ENCODE measurements at regions not wholly inside any gene's neighbourhood (a gene's known extent, or its start where the extent isn't known, plus 50 kb on each side); places are given as distances from the start of the nearest gene placed in this dataset.
"Not testable (repeated sequence)": the region's sequence is repeated elsewhere in the genome, so short reads cannot be mapped to it uniquely, and the experiment has no call there.

GRCh38 chr16:29303520-29303919 is 103.0 kb downstream of the NPIPB11 start:
- Histone ChIP-seq H3K27ac (no peak overlapping the region), H3K36me3 (no peaks in the 10 kb centered on the region), H3K9me3 (no peaks in the 10 kb centered on the region), H3K27me3 (no peaks in the 10 kb centered on the region), H3K4me3 (no peak overlapping the region), H3K4me1 (peaks cover 0 to 7% (median 2%) of the 10 kb centered on the region in 4 donors)
- WGBS, 2 donors: 88 to 100% methylated on average over 5 of the region's 5 CpGs
- DNase-seq (no peak), ATAC-seq (ENCODE audit: low FRiP score in 2 of 2) (no peak)
- TF ChIP-seq CTCF (IDR thresholded peaks at IDR 0.05): no peak
- TF ChIP-seq POLR2AphosphoS5 (IDR thresholded peaks at IDR 0.05): no peak
- TF ChIP-seq POLR2A (IDR thresholded peaks at IDR 0.05): no peak
- TF ChIP-seq EP300 (IDR thresholded peaks at IDR 0.05): no peak

- no peaks in the 10 kb centered on the region for H3K9me3 ChIP-seq
- 94 to 98% methylated on average over 10 to 12 of the region's 13 CpGs for WGBS, 2 donors
- TF ChIP-seq POLR2A (IDR thresholded peaks at IDR 0.05) (no peak), CTCF (IDR thresholded peaks at IDR 0.05) (no peak), EP300 (IDR thresholded peaks at IDR 0.05) (no peak), POLR2AphosphoS5 (IDR thresholded peaks at IDR 0.05) (no peak)
- no peaks in the 10 kb centered on the region for H3K36me3 ChIP-seq
- peaks cover 0 to 7% (median 2%) of the 10 kb centered on the region in 4 donors for H3K4me1 ChIP-seq
- DNase-seq: no peak
- ATAC-seq (ENCODE audit: low FRiP score in 2 of 2): no peak
- no peak overlapping the region for H3K4me3 ChIP-seq
- no peak overlapping the region for H3K27ac ChIP-seq
- H3K27me3 ChIP-seq: no peaks in the 10 kb centered on the region
Observed at GRCh38 chr16:29302976-29303375, 103.5 kb downstream of the NPIPB11 start.

GRCh38 chr16:29302433-29302832 is 104.1 kb downstream of the NPIPB11 start:
- H3K4me1 ChIP-seq; H3K4me3 ChIP-seq; H3K27me3 ChIP-seq; H3K9me3 ChIP-seq; ATAC-seq (ENCODE audit: low FRiP score in 2 of 2); H3K27ac ChIP-seq; DNase-seq; H3K36me3 ChIP-seq: not testable (repeated sequence)
- WGBS, 2 donors: 96 to 98% methylated on average over 18 to 20 of the region's 20 CpGs

- H3K4me3 ChIP-seq; ATAC-seq (ENCODE audit: low FRiP score in 2 of 2): not testable (repeated sequence)
Observed at GRCh38 chr16:29301662-29302285, 104.7 kb downstream of the NPIPB11 start.

GRCh38 chr16:29300541-29301535 is 105.7 kb downstream of the NPIPB11 start:
- WGBS, 2 donors: 71% methylated on average over 25 to 26 of the region's 29 CpGs
- not testable (repeated sequence) for H3K4me1 ChIP-seq, H3K27me3 ChIP-seq, H3K4me3 ChIP-seq, H3K36me3 ChIP-seq, H3K9me3 ChIP-seq
- ATAC-seq (ENCODE audit: low FRiP score in 2 of 2) (peak in 1 of 2 donors; percentile 16), DNase-seq (peak in 1 of 2 donors; percentile 44)
- H3K27ac ChIP-seq: peak overlapping the region in 2 of 4 donors; percentile 30 to 52

More at GRCh38 chr16:29301662-29302285, 104.7 kb downstream of the NPIPB11 start:
- 85% methylated on average over 9 to 15 of the region's 15 CpGs for WGBS, 2 donors
- not testable (repeated sequence) for H3K4me1 ChIP-seq, H3K36me3 ChIP-seq, H3K9me3 ChIP-seq, H3K27me3 ChIP-seq, H3K27ac ChIP-seq
- peak in 1 of 2 donors; percentile 44 for DNase-seq

- peak in 1 of 2 donors; percentile 93 for ATAC-seq (ENCODE audit: low FRiP score in 2 of 2)
- 49 to 60% methylated on average over 7 of the region's 7 CpGs for WGBS, 2 donors
- not testable (repeated sequence) for H3K4me1 ChIP-seq, H3K9me3 ChIP-seq, H3K4me3 ChIP-seq, H3K36me3 ChIP-seq, H3K27me3 ChIP-seq
- peak in 1 of 2 donors; percentile 32 for TF ChIP-seq POLR2AphosphoS5 (IDR thresholded peaks at IDR 0.05)
- peak overlapping the region in 2 of 4 donors; percentile 30 to 52 for H3K27ac ChIP-seq
- peak; percentile 43 to 88 for DNase-seq
Observed at GRCh38 chr16:29300030-29300491, 106.5 kb downstream of the NPIPB11 start.

- H3K36me3 ChIP-seq; ATAC-seq (ENCODE audit: low FRiP score in 2 of 2); DNase-seq; H3K27me3 ChIP-seq; H3K27ac ChIP-seq; H3K4me3 ChIP-seq; H3K9me3 ChIP-seq; H3K4me1 ChIP-seq: not testable (repeated sequence)
- WGBS, 2 donors: 93 to 97% methylated on average over 6 to 10 of the region's 10 CpGs
Observed at GRCh38 chr16:29298997-29299396, 107.5 kb downstream of the NPIPB11 start.

GRCh38 chr16:29298307-29298706 is 108.2 kb downstream of the NPIPB11 start:
- not testable (repeated sequence) for H3K4me3 ChIP-seq; ATAC-seq (ENCODE audit: low FRiP score in 2 of 2); H3K36me3 ChIP-seq; DNase-seq; H3K27me3 ChIP-seq; H3K4me1 ChIP-seq; H3K9me3 ChIP-seq; H3K27ac ChIP-seq
- WGBS, 2 donors: 86 to 93% methylated on average over 6 to 12 of the region's 12 CpGs

GRCh38 chr16:29297809-29298177 is 108.7 kb downstream of the NPIPB11 start:
- DNase-seq; ATAC-seq (ENCODE audit: low FRiP score in 2 of 2); H3K4me1 ChIP-seq; H3K4me3 ChIP-seq; H3K27ac ChIP-seq; H3K27me3 ChIP-seq; H3K9me3 ChIP-seq; H3K36me3 ChIP-seq: not testable (repeated sequence)
- WGBS, 2 donors: 91 to 100% methylated on average over 2 of the region's 2 CpGs

- 91 to 96% methylated on average over 12 to 15 of the region's 17 CpGs for WGBS, 2 donors
- not testable (repeated sequence) for H3K9me3 ChIP-seq, H3K4me3 ChIP-seq, H3K4me1 ChIP-seq, H3K27ac ChIP-seq, H3K27me3 ChIP-seq, H3K36me3 ChIP-seq
- ATAC-seq (ENCODE audit: low FRiP score in 2 of 2) (peak in 1 of 2 donors; percentile 20), DNase-seq (peak in 1 of 2 donors; percentile 58)
Observed at GRCh38 chr16:29297144-29297808, 109.2 kb downstream of the NPIPB11 start.
